Tibial artery (tissue), 4 donors: ENCODE measurements at regions not wholly inside any gene's neighbourhood (a gene's known extent, or its start where the extent isn't known, plus 50 kb on each side); places are given as distances from the start of the nearest gene placed in this dataset.
A peak's percentile ranks its signal among the peaks of the same experiment; 100 is the strongest.
"Not testable (repeated sequence)": the region's sequence is repeated elsewhere in the genome, so short reads cannot be mapped to it uniquely, and the experiment has no call there.

ENCODE experiments used
- DNase-seq, 2 donors: peaks; one replicate each; pipeline ENCODE4 v3.0.0-alpha.2; 2019
- H3K27ac ChIP-seq, 2 donors: fragments of 200-600 bp; sonication (generic) in 1 of 2; 1 replicate in 1 of 2; 2 replicates in 1 of 2; pipeline ENCODE4 v1.5.1; 2018 to 2019; ENCODE audit warnings: mild to moderate bottlenecking in 1 of 2
- H3K27me3 ChIP-seq, 2 donors: fragments of 200-600 bp; sonication (generic) in 1 of 2; one replicate each; pipeline versions ENCODE4 v1.5.1 to v1.6.0; 2016 to 2019
- H3K36me3 ChIP-seq, 3 donors: fragments of 200-600 bp; sonication (generic) in 2 of 3; one replicate each; pipeline ENCODE4 v1.5.1; 2016 to 2019; ENCODE audit warnings: mild to moderate bottlenecking in 2 of 3
- H3K4me1 ChIP-seq, 4 donors: fragments of 200-600 bp; sonication (generic) in 2 of 4; 1 replicate in 3 of 4; 2 replicates in 1 of 4; pipeline ENCODE4 v1.5.1; 2016 to 2019
- H3K4me3 ChIP-seq, 2 donors: fragments of 200-600 bp; sonication (generic) in 1 of 2; 1 replicate in 1 of 2; 2 replicates in 1 of 2; pipeline ENCODE4 v1.5.1; 2018 to 2019; ENCODE audit warnings: mild to moderate bottlenecking in 2 of 2
- H3K9me3 ChIP-seq, 3 donors: fragments of 200-600 bp; sonication (generic) in 1 of 3; one replicate each; pipeline ENCODE4 v1.5.1; 2016 to 2019
- CTCF ChIP-seq, 2 experiments: fragments of 200-600 bp in 1 of 2; fragments of 450-650 bp in 1 of 2; IDR thresholded peaks; one replicate each; pipeline ENCODE4 v1.5.1; 2017 to 2019; ENCODE audit warnings: antibody characterized with exemption in 2 of 2, mild to moderate bottlenecking in 1 of 2, moderate library complexity in 1 of 2
- intact Hi-C: fragments of 100-400 bp; cut with DNase I; formaldehyde crosslinking; loops from one replicate; pipeline ENCODE4 v1.15.0; 2023; ENCODE audit warnings: low total_unique reads

- H3K4me1 ChIP-seq = no peaks in the 10 kb centered on the region
- H3K4me3 ChIP-seq = no peak overlapping the region
- H3K27ac ChIP-seq = no peak overlapping the region
- no peak for DNase-seq
- no peaks in the 10 kb centered on the region for H3K9me3 ChIP-seq
- no peak for TF ChIP-seq CTCF (IDR thresholded peaks at IDR 0.05)
- H3K36me3 ChIP-seq = no peaks in the 10 kb centered on the region
- H3K27me3 ChIP-seq = no peaks in the 10 kb centered on the region
- intact Hi-C loops = no loop called here
Observed at GRCh38 chr7:29723599-29723998, 82.7 kb upstream of the WIPF3 start.

- H3K9me3 ChIP-seq, H3K27me3 ChIP-seq, DNase-seq, H3K36me3 ChIP-seq, H3K27ac ChIP-seq, H3K4me3 ChIP-seq, H3K4me1 ChIP-seq, intact Hi-C loops: not testable (repeated sequence)
Observed at GRCh38 chr7:29729534-29730165, 76.7 kb upstream of the WIPF3 start.

- H3K9me3 ChIP-seq = no peaks in the 10 kb centered on the region
- intact Hi-C loops = no loop called here
- no peak for TF ChIP-seq CTCF (IDR thresholded peaks at IDR 0.05)
- no peak overlapping the region for H3K4me3 ChIP-seq
- H3K36me3 ChIP-seq = no peaks in the 10 kb centered on the region
- no peaks in the 10 kb centered on the region for H3K4me1 ChIP-seq
- H3K27me3 ChIP-seq = no peaks in the 10 kb centered on the region
- DNase-seq = no peak
- H3K27ac ChIP-seq = no peak overlapping the region
Observed at GRCh38 chr7:29734246-29734731, 72.0 kb upstream of the WIPF3 start.

GRCh38 chr7:29747645-29748245 is 58.6 kb upstream of the WIPF3 start:
- not testable (repeated sequence) for H3K4me3 ChIP-seq
- intact Hi-C loops = loop anchor here (5.0 kb wide), 2 partner anchors 175 to 315 kb away; no protein-coding TSS in a partner anchor

GRCh38 chr7:29748286-29749099 is 57.8 kb upstream of the WIPF3 start:
- no peak overlapping the region for H3K27ac ChIP-seq
- intact Hi-C loops = loop anchor here (5.0 kb wide), 2 partner anchors 174 to 314 kb away; no protein-coding TSS in a partner anchor
- H3K4me1 ChIP-seq = peaks cover 0 to 7% (median 2%) of the 10 kb centered on the region in 4 donors
- DNase-seq = no peak
- no peaks in the 10 kb centered on the region for H3K36me3 ChIP-seq
- no peaks in the 10 kb centered on the region for H3K9me3 ChIP-seq
- peak; percentile 52 to 62 for TF ChIP-seq CTCF (IDR thresholded peaks at IDR 0.05)
- no peak overlapping the region for H3K4me3 ChIP-seq
- H3K27me3 ChIP-seq = no peaks in the 10 kb centered on the region

More at GRCh38 chr7:29747645-29748245, 58.6 kb upstream of the WIPF3 start:
- not testable (repeated sequence) for H3K27me3 ChIP-seq, H3K27ac ChIP-seq, H3K9me3 ChIP-seq, DNase-seq, H3K4me1 ChIP-seq, H3K36me3 ChIP-seq

GRCh38 chr7:29749701-29750321 is 56.5 kb upstream of the WIPF3 start:
- intact Hi-C loops = loop anchor here (5.0 kb wide), 2 partner anchors 172 to 312 kb away; no protein-coding TSS in a partner anchor
- peaks cover 0 to 7% (median 2%) of the 10 kb centered on the region in 4 donors for H3K4me1 ChIP-seq
- no peak for DNase-seq
- H3K9me3 ChIP-seq = no peaks in the 10 kb centered on the region
- no peaks in the 10 kb centered on the region for H3K27me3 ChIP-seq
- no peak for TF ChIP-seq CTCF (IDR thresholded peaks at IDR 0.05)
- H3K36me3 ChIP-seq = no peaks in the 10 kb centered on the region
- no peak overlapping the region for H3K4me3 ChIP-seq
- no peak overlapping the region for H3K27ac ChIP-seq

- intact Hi-C loops, H3K36me3 ChIP-seq, H3K27me3 ChIP-seq, H3K27ac ChIP-seq, DNase-seq, H3K4me3 ChIP-seq, H3K4me1 ChIP-seq, H3K9me3 ChIP-seq: not testable (repeated sequence)
Observed at GRCh38 chr7:29750373-29750940, 55.9 kb upstream of the WIPF3 start.

GRCh38 chr7:29751012-29751411 is 55.3 kb upstream of the WIPF3 start:
- H3K36me3 ChIP-seq, intact Hi-C loops: not testable (repeated sequence)

More at GRCh38 chr7:29751012-29751411, 55.3 kb upstream of the WIPF3 start:
- not testable (repeated sequence) for H3K4me3 ChIP-seq, H3K4me1 ChIP-seq, H3K27ac ChIP-seq, DNase-seq, H3K27me3 ChIP-seq, H3K9me3 ChIP-seq
